NCI-H1048 (cell line): ENCODE measurements at regions not wholly inside any gene's neighbourhood (a gene's known extent, or its start where the extent isn't known, plus 50 kb on each side); places are given as distances from the start of the nearest gene placed in this dataset.

Source experiments
- DNase-seq: peaks from one replicate; lab custom pipeline; 2025; lab: John Stamatoyannopoulos, UW

GRCh38 chr1:55575571-55576279 is 360.6 kb upstream of the USP24 start:
- DNase-seq: no peak

GRCh38 chr1:55574691-55575225 is 359.6 kb upstream of the USP24 start:
- no peak for DNase-seq

GRCh38 chr1:55572878-55573734 is 357.9 kb upstream of the USP24 start:
- no peak for DNase-seq

GRCh38 chr1:55571767-55572166 is 356.6 kb upstream of the USP24 start:
- no peak for DNase-seq

- DNase-seq: no peak
These were observed 354.3 kb upstream of the USP24 start for GRCh38 chr1:55569417-55569816.

GRCh38 chr1:55568732-55569131 is 353.6 kb upstream of the USP24 start:
- DNase-seq: no peak

- no peak for DNase-seq
These were observed 345.1 kb upstream of the USP24 start for GRCh38 chr1:55560266-55560665.

GRCh38 chr1:55559842-55560241 is 344.7 kb upstream of the USP24 start:
- no peak for DNase-seq

GRCh38 chr1:55559161-55559611 is 344.0 kb upstream of the USP24 start:
- no peak for DNase-seq

GRCh38 chr1:55558515-55558914 is 343.4 kb upstream of the USP24 start:
- no peak for DNase-seq

- no peak for DNase-seq
These were observed 341.0 kb upstream of the USP24 start for GRCh38 chr1:55555956-55556725.

- DNase-seq: no peak
These were observed 339.4 kb upstream of the USP24 start for GRCh38 chr1:55554611-55555010.

GRCh38 chr1:55552636-55553035 is 337.5 kb upstream of the USP24 start:
- DNase-seq: no peak

- no peak for DNase-seq
These were observed 332.2 kb upstream of the USP24 start for GRCh38 chr1:55547405-55547804.

- no peak for DNase-seq
These were observed 331.4 kb upstream of the USP24 start for GRCh38 chr1:55546553-55546952.

- no peak for DNase-seq
These were observed 329.7 kb upstream of the USP24 start for GRCh38 chr1:55544826-55545225.

GRCh38 chr1:55542901-55543504 is 327.8 kb upstream of the USP24 start:
- no peak for DNase-seq

GRCh38 chr1:55541296-55541695 is 326.1 kb upstream of the USP24 start:
- DNase-seq: no peak

GRCh38 chr1:55539652-55540512 is 324.7 kb upstream of the USP24 start:
- no peak for DNase-seq

GRCh38 chr1:55538428-55538827 is 323.3 kb upstream of the USP24 start:
- no peak for DNase-seq

- no peak for DNase-seq
These were observed 321.3 kb upstream of the USP24 start for GRCh38 chr1:55536545-55536865.
